ENCODE measurements at regions not wholly inside any gene's neighbourhood (a gene's known extent, or its start where the extent isn't known, plus 50 kb on each side); places are given as distances from the start of the nearest gene placed in this dataset.
A peak's percentile ranks its signal among the peaks of the same experiment; 100 is the strongest.

- DNase-seq, result no peak
Measured at GRCh38 chr11:72525466-72525865, 91.1 kb upstream of the CLPB start.

- no peak for DNase-seq
Measured at GRCh38 chr11:72524711-72525110, 90.4 kb upstream of the CLPB start.

- DNase-seq, result no peak
Measured at GRCh38 chr11:72523991-72524390, 89.7 kb upstream of the CLPB start.

GRCh38 chr11:72522186-72522585 lies 87.9 kb upstream of the CLPB start:
- no peak for DNase-seq

GRCh38 chr11:72521664-72522063 lies 87.3 kb upstream of the CLPB start:
- DNase-seq, result no peak

- DNase-seq, result no peak
Measured at GRCh38 chr11:72520815-72521214, 86.5 kb upstream of the CLPB start.

- peak; percentile 65 for DNase-seq
Measured at GRCh38 chr11:72519882-72520281, 85.6 kb upstream of the CLPB start.

- DNase-seq, result peak; percentile 24
Measured at GRCh38 chr11:72519220-72519881, 85.0 kb upstream of the CLPB start.

GRCh38 chr11:72514331-72514730 lies 80.0 kb upstream of the CLPB start:
- no peak for DNase-seq

- no peak for DNase-seq
Measured at GRCh38 chr11:72513411-72513810, 79.1 kb upstream of the CLPB start.

GRCh38 chr11:72512956-72513355 lies 78.6 kb upstream of the CLPB start:
- no peak for DNase-seq

GRCh38 chr11:72511393-72512047 lies 77.2 kb upstream of the CLPB start:
- no peak for DNase-seq

GRCh38 chr11:72507050-72507449 lies 72.7 kb upstream of the CLPB start:
- no peak for DNase-seq

GRCh38 chr11:72497731-72498130 lies 63.4 kb upstream of the CLPB start:
- DNase-seq, result no peak

GRCh38 chr11:72494109-72494429 lies 59.7 kb upstream of the CLPB start:
- DNase-seq, result no peak

GRCh38 chr11:72493426-72494108 lies 59.2 kb upstream of the CLPB start:
- DNase-seq, result no peak

- DNase-seq, result no peak
Measured at GRCh38 chr11:72491001-72491400, 56.7 kb upstream of the CLPB start.
